ENCODE measurements at regions not wholly inside any gene's neighbourhood (a gene's known extent, or its start where the extent isn't known, plus 50 kb on each side); places are given as distances from the start of the nearest gene placed in this dataset.

- TF ChIP-seq EZH2phosphoT487 (IDR thresholded peaks at IDR 0.05; ENCODE audit: low read length) (no peak), CTCF (IDR thresholded peaks at IDR 0.05; ENCODE audit: low read length) (no peak)
These were observed 1217.5 kb downstream of the DIAPH3 start for GRCh38 chr13:58946274-58946673.
